ENCODE measurements at regions not wholly inside any gene's neighbourhood (a gene's known extent, or its start where the extent isn't known, plus 50 kb on each side); places are given as distances from the start of the nearest gene placed in this dataset.

- Histone ChIP-seq H3K36me3 (ENCODE audit: control insufficient read depth, insufficient read depth, low read length) (no peaks in the 10 kb centered on the region), H3K27me3 (replicated peaks; ENCODE audit: control insufficient read depth, insufficient read depth, low read length) (no peaks in the 10 kb centered on the region), H3K4me3 (replicated peaks; ENCODE audit: low read depth, low read length) (no peak overlapping the region)
- no peak for DNase-seq (ENCODE audit: extremely low read depth, insufficient read length)
- no peak for TF ChIP-seq CTCF (IDR thresholded peaks at IDR 0.05; ENCODE audit: insufficient read depth, low read length, poor library complexity, severe bottlenecking)
Measured at GRCh38 chr14:29442696-29443095, 485.0 kb downstream of the PRKD1 start.

GRCh38 chr14:29444216-29444615 lies 483.4 kb downstream of the PRKD1 start:
- no peaks in the 10 kb centered on the region for H3K27me3 ChIP-seq (replicated peaks; ENCODE audit: control insufficient read depth, insufficient read depth, low read length)
- no peak overlapping the region for H3K4me3 ChIP-seq (replicated peaks; ENCODE audit: low read depth, low read length)
- TF ChIP-seq CTCF (IDR thresholded peaks at IDR 0.05; ENCODE audit: insufficient read depth, low read length, poor library complexity, severe bottlenecking), result no peak
- no peaks in the 10 kb centered on the region for H3K36me3 ChIP-seq (ENCODE audit: control insufficient read depth, insufficient read depth, low read length)
- no peak for DNase-seq (ENCODE audit: extremely low read depth, insufficient read length)

GRCh38 chr14:29444805-29445204 lies 482.8 kb downstream of the PRKD1 start:
- DNase-seq (ENCODE audit: extremely low read depth, insufficient read length), result no peak
- no peaks in the 10 kb centered on the region for H3K36me3 ChIP-seq (ENCODE audit: control insufficient read depth, insufficient read depth, low read length)
- no peak for TF ChIP-seq CTCF (IDR thresholded peaks at IDR 0.05; ENCODE audit: insufficient read depth, low read length, poor library complexity, severe bottlenecking)
- no peak overlapping the region for H3K4me3 ChIP-seq (replicated peaks; ENCODE audit: low read depth, low read length)
- H3K27me3 ChIP-seq (replicated peaks; ENCODE audit: control insufficient read depth, insufficient read depth, low read length), result no peaks in the 10 kb centered on the region

- no peaks in the 10 kb centered on the region for H3K36me3 ChIP-seq (ENCODE audit: control insufficient read depth, insufficient read depth, low read length)
- TF ChIP-seq CTCF (IDR thresholded peaks at IDR 0.05; ENCODE audit: insufficient read depth, low read length, poor library complexity, severe bottlenecking), result no peak
- DNase-seq (ENCODE audit: extremely low read depth, insufficient read length), result no peak
- H3K4me3 ChIP-seq (replicated peaks; ENCODE audit: low read depth, low read length), result no peak overlapping the region
- no peaks in the 10 kb centered on the region for H3K27me3 ChIP-seq (replicated peaks; ENCODE audit: control insufficient read depth, insufficient read depth, low read length)
Measured at GRCh38 chr14:29446971-29447370, 480.7 kb downstream of the PRKD1 start.

GRCh38 chr14:29451941-29452340 lies 475.7 kb downstream of the PRKD1 start:
- no peaks in the 10 kb centered on the region for H3K36me3 ChIP-seq (ENCODE audit: control insufficient read depth, insufficient read depth, low read length)
- no peak for TF ChIP-seq CTCF (IDR thresholded peaks at IDR 0.05; ENCODE audit: insufficient read depth, low read length, poor library complexity, severe bottlenecking)
- no peak for DNase-seq (ENCODE audit: extremely low read depth, insufficient read length)
- no peak overlapping the region for H3K4me3 ChIP-seq (replicated peaks; ENCODE audit: low read depth, low read length)
- H3K27me3 ChIP-seq (replicated peaks; ENCODE audit: control insufficient read depth, insufficient read depth, low read length), result no peaks in the 10 kb centered on the region

GRCh38 chr14:29453045-29453444 lies 474.6 kb downstream of the PRKD1 start:
- H3K27me3 ChIP-seq (replicated peaks; ENCODE audit: control insufficient read depth, insufficient read depth, low read length), result no peaks in the 10 kb centered on the region
- no peak overlapping the region for H3K4me3 ChIP-seq (replicated peaks; ENCODE audit: low read depth, low read length)
- no peak for TF ChIP-seq CTCF (IDR thresholded peaks at IDR 0.05; ENCODE audit: insufficient read depth, low read length, poor library complexity, severe bottlenecking)
- no peaks in the 10 kb centered on the region for H3K36me3 ChIP-seq (ENCODE audit: control insufficient read depth, insufficient read depth, low read length)
- DNase-seq (ENCODE audit: extremely low read depth, insufficient read length), result no peak
